ENCODE measurements at regions not wholly inside any gene's neighbourhood (a gene's known extent, or its start where the extent isn't known, plus 50 kb on each side); places are given as distances from the start of the nearest gene placed in this dataset.

- TF ChIP-seq CTCF (IDR thresholded peaks at IDR 0.05; ENCODE audit: borderline replicate concordance, extremely low read depth, low read length, poor library complexity, severe bottlenecking), result no peak
- no peak for TF ChIP-seq EZH2 (IDR thresholded peaks at IDR 0.05; ENCODE audit: borderline replicate concordance, low read depth, low read length, severe bottlenecking)
Measured at GRCh38 chr5:102069974-102070373, 226.1 kb downstream of the SLCO4C1 start.

Data from DND-41 (cell line).